ENCODE measurements at regions not wholly inside any gene's neighbourhood (a gene's known extent, or its start where the extent isn't known, plus 50 kb on each side); places are given as distances from the start of the nearest gene placed in this dataset.

DNA sequence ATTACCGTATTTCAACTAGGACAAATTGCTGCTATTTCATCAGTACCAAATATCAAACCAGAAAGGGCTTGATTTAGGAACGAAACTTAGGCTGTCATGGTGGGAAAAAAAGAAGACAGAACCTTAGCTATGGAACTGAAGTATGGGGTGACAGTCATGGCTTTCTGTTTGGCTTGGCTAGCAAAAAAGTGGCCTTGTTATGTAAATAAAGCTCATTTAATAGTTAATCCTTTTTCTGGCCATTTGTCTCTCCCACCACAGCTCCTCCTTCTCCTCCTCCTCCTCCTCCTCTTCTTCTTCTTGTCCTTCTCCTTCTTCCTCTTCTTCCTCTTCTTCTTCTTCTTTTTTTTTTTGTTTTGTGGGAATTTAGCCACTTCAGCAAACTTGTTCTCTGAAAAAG, 434.7 kb upstream of the NDST4 start:
- TF ChIP-seq POLR2A (IDR thresholded peaks at IDR 0.05), result no peak
- TF ChIP-seq, protein P1, sequence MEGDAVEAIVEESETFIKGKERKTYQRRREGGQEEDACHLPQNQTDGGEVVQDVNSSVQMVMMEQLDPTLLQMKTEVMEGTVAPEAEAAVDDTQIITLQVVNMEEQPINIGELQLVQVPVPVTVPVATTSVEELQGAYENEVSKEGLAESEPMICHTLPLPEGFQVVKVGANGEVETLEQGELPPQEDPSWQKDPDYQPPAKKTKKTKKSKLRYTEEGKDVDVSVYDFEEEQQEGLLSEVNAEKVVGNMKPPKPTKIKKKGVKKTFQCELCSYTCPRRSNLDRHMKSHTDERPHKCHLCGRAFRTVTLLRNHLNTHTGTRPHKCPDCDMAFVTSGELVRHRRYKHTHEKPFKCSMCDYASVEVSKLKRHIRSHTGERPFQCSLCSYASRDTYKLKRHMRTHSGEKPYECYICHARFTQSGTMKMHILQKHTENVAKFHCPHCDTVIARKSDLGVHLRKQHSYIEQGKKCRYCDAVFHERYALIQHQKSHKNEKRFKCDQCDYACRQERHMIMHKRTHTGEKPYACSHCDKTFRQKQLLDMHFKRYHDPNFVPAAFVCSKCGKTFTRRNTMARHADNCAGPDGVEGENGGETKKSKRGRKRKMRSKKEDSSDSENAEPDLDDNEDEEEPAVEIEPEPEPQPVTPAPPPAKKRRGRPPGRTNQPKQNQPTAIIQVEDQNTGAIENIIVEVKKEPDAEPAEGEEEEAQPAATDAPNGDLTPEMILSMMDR (IDR thresholded peaks at IDR 0.05), result no peak
